HS-27A (cell line): ENCODE measurements at regions not wholly inside any gene's neighbourhood (a gene's known extent, or its start where the extent isn't known, plus 50 kb on each side); places are given as distances from the start of the nearest gene placed in this dataset.
"Not testable (repeated sequence)": the region's sequence is repeated elsewhere in the genome, so short reads cannot be mapped to it uniquely, and the experiment has no call there.

Experiments used
- DNase-seq: peaks from one replicate; pipeline ENCODE4 v3.0.0-alpha.2; 2012; ENCODE audit warnings: low read depth, missing footprints

DNA sequence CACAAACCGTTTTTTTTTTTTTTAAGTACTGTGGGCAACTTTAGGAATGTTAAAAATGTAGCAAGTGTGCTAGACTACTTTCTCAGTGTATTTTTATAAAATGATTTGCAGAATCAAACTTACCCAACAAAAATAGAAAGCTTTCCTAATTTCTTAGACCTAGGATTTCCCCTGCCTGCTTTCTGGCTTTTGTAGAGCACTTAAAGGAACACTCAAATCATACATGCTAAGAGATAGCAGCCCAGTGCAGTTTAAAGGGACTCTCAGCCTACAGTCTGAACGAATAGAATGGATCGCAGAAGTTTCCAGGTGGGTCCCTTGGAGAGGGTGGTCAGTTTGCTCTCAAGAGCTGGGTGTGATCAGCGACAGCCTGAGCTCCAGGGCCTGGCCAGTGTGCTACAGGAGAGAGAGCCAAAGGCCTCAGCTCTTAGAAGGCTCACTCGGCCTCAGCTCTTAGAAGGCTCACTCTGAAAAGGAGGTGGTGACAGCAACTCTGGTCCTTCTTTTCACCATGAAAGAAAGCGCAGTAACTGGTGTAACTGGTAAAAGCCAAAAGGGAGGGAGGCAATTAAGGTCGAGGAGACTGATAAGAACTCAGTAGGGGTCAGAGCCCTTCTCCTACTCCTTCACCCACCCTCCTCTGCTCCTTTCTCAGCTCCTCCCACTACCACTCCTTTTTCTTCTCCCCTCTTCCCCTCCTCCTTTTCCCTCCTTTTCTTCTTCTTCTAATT lies 142.4 kb downstream of the ZFP64 start:
- peak; percentile 15 for DNase-seq

DNA sequence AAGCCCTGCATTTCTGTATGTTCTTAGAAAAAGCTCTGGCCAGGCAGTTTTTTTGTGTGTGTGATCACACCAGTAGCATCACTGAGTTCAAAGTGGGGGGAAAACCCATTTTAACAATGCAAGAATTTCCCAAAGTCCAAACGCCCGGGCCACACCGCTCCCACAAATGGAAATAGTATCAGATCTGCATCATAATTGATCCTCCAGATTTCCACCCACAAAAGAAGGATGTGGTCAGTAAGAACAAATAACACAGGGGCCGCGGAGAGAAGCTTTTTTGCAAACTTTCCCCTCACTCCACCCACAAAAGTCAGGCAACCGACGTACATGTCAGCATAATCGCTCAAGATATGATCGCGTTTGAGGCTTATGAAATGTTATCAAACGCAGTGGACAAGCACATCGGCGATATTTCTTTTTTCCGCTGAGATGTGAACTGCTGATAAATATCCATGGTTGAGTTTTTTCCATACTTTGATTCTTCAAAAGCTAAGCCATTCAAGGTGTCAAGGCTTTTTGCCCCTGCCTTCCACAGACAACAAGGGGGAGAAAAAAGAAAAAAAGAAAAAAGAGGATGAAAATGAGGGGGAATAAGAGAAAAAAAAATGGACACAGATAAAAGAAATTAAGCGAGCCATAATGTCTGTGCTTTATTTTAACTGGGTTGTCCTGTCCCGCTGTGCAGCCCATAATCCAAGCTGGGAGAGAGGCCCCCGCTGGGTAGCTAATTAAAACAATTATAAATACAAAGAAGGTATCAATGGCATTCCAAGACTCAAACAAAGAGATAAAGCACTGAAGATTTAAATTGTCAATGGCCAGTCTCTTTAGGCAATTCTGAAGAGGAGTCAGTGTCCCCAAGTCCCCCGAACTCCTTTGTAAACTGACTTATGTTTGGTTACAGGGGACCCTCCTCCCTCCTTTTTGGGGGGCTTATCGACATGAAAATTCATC lies 143.5 kb downstream of the ZFP64 start:
- peak; percentile 20 for DNase-seq

DNA sequence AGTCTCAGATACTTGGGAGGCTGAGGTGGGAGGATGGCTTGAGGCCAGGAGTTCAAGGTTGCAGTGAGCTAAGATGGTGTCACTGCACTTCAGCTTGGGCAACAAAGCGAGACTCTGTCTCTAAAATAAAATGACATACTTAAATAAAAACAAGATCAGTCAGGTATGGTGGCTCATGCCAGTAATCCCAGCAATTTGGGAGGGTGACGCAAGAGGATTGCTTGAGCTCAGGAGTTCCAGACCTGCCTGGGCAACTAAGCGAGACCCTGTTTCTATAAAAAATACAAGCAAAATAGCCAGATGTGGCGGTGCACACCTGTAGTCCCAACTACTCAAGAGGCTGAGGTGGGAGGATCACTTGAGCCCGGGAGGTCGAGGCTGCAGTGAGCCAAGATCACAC lies 149.6 kb downstream of the ZFP64 start:
- no peak for DNase-seq

DNA sequence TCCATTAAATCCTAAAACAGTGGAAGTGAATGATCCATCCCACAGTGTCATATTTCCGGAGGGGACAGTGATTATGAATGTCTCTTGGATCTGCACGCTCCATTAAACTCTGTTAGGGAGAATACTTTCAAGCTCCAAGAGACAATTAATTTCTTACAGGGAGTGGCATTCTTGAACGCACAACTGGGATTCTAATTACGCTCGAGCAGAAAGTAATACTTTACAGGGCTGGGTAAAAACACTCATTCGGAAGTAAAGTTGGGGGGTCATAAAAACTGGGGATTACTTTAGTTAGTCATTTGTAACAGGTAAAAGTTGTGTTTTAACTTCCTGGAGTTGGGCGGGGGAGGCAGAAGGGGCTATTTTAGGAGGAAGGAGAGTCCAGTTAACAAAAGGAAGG lies 151.8 kb downstream of the ZFP64 start:
- no peak for DNase-seq

DNA sequence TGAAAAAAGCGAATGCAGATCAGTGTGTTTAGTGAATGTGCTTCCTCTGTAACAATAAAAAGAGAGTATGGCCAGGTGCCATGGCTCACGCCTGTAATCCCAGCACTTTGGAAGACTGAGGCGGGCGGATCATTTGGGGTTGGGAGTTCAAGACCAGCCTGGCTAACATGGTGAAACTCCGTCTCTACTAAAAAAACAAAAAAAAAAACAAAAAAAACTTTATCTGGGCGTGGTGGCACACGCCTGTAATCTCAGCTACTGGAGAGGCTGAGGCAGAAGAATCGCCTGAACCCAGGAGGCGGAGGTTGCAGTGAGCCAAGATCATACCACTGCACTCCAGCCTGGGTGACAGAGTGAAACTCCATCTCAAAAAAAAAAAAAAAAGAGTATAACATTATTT lies 152.9 kb downstream of the ZFP64 start:
- DNase-seq: not testable (repeated sequence)

DNA sequence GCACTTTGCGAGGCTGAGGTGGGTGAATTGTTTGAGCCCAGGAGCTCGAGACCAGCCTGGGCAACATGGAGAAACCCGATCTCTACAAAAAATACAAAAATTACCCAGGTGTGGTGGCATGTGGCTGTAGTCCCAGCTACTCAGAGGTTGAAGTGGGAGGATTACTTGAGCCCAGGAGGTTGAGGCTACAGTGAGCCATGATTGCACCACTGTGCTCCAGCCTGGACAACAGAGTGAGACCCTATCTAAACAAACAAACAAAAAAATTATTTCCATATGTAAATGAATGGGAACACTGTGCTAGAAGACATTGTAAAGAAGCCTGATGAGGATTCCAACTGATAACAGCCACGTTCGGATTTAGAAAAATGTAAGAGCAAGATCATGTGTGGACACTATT lies 154.2 kb downstream of the ZFP64 start:
- no peak for DNase-seq

DNA sequence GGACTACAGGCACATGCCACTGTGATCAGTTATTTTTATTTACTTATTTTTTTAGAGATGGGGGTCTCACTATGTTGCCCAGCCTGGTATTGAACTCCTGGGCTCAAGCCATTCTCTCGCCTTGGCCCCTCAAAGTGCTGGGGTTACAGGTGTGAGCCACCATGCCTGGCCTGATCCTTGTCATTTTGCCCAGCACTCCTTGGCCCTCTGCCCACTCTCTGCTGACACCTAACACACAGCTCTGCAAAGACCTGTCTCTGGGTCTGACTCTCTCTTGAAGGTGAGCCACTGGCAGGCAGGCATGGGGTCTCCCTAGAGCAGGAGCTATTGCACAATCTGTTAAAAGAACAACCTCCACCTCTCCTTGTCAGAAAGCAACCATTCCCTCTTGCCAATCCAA lies 155.6 kb downstream of the ZFP64 start:
- DNase-seq: no peak

DNA sequence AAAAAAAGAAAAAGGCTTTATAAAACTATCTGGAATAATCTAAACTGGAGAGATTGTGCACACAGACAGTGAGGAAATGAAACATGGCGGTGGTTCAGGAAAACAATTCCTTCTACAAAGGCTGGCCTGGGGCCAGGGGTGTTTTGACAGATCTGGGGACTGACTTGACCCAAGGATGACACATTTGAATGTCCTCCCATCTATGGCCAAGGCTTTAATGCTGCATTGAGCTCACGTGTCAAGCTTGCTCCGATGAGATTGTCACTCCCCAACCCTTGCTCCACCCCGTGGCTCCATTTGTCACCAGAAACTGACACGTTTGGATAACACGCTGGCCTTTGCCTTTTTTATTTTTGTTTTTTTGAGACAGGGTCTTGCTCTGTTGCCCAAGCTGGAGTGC lies 156.1 kb downstream of the ZFP64 start:
- no peak for DNase-seq

DNA sequence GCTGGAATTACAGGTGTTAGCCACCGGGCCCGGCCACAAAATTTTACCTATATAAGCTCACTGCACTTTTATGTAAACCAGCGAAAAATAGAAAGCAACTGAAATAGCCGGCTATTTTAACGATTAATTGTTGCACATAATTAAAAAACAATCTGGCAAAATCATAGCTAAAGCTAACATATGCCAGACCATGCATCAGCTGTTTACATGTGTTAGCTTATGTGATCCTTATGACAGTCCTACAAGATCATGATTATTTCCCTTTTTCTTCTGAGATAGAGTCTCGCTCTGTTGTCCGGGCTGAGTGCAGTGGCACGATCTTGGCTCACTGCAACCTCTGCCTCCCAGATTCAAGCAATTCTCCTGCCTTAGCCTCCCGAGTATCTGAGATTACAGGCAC lies 157.0 kb downstream of the ZFP64 start:
- no peak for DNase-seq

DNA sequence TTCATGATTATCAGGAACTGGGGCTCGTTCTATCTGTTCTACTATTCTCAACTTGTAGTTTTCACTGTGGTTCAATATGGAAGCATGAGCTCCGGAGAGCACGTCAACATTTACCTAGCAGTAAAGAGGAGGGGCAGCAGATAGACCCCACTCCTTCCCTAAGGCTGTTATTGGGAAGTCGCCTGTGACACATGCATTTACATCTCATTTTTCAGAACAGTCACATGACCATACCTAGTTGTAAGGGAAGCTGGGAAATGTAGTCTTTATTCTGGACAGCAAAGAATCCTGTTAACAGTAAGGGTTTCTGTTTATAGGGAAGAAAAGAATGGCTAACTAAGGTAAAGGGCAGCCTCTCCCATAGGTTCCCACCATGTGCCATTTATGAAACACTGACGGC lies 158.3 kb downstream of the ZFP64 start:
- DNase-seq: no peak

DNA sequence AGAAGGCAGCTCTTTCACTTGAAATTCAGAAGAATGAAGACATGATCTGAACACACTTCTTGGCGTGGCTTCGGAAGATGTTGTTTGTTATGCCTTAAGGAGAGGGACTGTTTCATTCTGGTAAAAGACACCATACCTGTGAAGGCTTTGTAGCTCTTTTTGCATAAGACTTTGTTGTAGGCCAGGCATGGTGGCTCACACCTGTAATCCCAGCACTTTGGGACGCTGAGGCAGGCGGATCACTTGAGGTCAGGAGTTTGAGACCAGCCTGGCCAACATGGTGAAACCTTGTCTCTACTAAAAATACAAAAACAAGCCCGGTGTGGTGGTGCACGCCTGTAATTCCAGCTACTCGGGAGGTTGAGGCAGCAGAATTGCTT lies 159.3 kb downstream of the ZFP64 start:
- not testable (repeated sequence) for DNase-seq

DNA sequence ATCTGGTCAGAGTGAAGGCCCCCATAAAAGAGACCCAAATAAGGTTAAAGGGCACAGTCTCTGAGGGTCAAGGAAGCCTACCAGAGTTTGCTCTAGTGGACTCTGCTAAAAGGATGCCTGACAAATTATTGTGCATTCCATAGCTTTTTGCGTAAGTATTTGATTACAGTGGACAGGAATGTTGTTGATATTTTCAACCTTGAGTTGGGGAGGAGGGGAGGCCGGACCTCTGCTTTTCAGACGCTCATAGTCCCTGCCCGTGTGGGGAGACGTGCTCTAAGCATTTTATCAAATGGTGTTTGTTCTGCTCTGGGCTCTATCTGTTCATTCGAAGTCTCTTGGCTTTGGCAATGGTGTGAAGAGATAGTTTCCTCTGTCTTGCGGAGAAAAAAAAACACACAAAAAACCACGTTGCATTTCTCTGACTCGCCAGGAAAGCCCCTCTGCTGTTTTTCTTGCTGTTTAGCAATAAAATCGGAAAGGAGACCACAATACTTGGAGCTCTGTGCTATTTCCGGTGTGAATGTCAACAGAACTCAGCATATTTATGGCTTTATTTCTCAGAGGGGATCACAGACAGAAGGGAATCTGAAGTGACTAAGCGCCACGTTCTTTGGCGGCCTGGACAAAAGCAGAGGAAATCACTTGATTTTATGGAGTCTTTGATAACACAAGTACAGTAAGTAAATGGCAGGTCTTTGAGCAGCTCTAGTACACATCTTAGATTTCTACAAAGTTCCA lies 159.8 kb downstream of the ZFP64 start:
- peak; percentile 51 for DNase-seq

DNA sequence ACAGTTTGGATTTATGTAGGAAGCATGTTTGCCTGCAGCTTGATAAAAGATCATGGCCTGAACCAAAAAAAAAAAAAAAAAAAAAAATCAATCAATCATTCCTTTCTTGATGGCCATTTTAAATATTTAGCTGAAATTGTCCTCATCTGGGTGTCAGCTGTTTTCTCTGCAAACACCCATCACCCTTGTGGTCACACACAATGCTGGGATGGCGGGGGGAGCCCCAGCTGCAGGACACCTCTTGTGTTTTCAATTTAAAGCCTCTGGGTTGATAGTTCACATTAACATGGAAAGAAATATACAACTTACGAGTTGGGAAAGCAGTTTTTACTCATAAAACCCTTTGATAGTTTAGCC lies 160.4 kb downstream of the ZFP64 start:
- no peak for DNase-seq

DNA sequence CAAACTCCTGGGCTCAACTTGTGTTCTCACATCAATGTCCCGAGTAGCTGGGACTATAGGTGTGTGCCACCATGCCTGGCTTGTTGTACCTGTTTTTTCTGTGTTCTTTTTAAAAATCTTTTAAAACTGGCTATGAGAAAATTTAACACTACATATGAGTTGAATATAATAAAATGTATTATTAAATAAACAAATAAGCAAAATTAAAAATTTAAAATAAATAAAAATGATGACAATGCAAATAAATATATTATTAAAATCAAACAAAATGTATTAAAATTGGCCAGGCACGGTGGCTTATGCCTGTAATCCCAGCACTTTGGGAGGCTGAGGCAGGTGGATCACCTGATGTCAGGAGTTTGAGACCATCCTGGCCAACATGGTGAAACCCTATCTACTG lies 162.4 kb downstream of the ZFP64 start:
- not testable (repeated sequence) for DNase-seq

DNA sequence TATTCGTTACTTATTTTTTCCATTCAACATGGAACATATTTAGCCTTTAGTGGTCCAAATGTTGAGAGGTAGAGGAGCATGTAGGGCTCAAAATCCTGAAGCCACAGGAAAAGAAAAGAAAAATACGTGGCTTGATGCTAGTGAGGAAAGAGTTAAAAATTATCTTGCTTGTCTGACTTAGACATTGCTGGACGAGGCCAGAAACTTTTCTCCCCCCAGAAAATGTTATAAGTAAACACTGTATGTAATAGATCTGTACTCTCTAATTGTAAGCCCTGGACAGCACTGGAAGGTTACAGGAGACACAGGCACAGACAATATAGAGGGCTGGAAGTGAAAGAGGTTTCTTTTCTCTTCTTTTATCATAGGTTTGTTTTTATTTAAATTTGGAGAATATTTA lies 165.6 kb downstream of the ZFP64 start:
- DNase-seq: no peak

DNA sequence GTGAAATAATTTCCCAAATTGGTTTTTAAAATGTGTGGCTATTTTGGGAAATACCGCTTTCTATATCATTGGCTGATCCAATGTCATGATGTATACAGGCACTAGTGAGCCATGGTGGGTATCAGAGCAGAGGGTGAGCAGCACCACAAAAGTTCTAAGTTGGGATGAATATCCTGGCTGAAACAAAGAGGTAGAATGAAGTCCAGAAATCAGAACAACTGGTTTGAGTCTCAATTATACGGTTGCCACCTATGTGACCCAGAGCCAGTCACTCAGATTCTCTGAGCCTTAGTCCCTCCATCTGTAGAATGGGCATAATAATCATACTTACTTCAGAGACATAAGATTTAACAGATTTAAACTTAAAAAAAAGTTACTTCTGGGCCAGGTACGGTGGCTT lies 172.3 kb downstream of the ZFP64 start:
- no peak for DNase-seq

DNA sequence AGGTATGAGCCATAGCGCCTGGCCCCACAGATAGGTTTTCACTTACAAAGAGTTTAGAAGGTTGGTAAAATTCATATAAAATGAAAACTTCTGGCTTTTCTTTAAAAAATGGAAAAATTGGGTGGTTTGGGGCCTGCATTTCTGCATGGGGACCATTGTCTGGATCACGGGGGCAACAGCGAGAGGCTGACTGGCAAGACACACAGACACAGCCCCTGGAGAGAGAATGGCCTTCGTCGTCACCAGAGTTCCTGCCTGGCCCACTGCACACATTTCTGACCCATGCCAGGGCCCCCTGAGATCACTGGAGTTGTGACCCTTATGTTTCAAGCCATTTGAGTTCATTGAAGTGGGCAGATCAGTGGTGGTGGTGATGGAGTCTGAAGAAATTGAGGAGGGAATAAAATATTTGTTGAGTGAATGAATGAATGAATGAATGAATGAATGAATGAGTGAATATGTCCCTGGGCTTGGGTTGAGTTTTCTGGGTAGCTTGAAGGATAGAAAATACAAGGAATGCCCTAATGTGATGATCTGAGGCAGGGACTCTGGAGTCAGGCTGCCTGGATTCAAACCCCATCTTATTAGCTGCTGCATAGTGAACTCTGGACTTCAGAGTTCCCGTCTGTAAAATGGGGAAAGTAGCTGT lies 173.8 kb downstream of the ZFP64 start:
- DNase-seq: no peak

DNA sequence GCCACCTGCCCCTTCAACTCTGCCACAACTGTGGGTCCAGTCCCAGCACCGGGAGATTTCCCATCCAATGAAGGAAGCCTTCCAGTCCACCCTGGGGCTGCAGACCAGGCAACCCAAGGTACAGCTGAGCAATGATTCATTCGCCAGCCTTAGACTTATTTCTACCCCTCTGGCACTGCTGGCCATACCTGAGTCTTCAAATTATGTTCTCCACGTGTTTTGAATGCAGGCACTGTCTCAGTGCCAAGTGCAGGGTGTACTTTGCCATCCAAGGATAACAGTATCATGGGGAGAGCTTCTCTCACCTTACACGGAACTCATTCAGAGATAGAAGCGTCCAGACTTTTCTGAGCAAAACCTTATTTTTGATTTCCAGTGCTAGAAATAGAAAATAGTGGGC lies 175.6 kb downstream of the ZFP64 start:
- no peak for DNase-seq

DNA sequence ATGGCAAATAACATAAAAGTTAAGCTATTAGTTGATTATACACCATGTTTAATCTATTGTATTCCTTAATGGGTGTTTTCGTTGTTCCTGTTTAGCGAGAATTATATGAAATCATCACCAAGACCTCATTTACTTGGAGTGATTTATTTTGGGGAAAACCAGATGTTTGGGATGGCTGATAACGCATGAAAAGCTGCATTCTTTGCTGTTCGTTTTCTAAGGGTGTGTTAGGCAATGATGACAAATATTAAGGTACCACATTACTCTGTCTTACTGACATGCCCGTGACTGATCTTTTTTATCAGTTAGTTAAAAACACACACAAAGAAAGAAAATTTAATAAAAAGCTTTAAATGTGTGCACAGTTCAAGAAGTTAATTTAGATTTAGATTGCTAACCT lies 176.4 kb downstream of the ZFP64 start:
- no peak for DNase-seq

DNA sequence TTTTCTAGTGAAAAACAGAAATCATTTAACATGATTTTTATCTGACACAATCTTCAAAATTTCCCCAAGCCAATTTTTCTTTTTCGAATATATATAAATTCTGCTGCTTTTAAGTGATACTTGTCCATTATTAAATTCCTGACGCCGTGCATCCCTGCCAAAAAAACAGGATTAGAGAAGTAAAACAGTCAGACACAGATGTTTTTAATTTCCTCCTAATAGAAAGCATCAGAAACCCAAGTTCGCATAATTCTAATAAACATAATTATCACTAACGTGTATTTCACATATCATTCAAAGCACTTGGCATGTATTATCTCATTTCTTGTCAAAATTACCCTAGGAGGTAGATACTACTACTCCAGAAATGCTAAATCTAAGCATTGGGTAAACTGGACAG lies 179.5 kb downstream of the ZFP64 start:
- DNase-seq: no peak

DNA sequence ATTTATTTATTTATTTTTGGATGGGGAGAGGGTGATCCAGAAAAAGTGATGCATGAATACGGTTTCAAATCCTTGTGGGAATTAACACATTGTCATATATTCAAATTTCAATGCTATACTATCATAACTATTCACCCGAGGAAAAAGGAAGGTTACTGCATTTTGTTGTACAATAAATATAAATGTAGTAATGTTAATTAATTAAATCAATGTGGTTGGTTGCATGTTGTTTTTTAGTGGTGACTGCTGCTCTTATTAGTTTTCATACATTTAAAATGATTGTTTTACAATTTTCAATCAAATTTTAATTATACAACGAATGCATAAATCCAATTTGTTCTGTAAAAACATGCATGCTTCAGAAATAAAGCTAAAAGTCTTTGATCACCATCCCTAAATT lies 180.5 kb downstream of the ZFP64 start:
- no peak for DNase-seq

DNA sequence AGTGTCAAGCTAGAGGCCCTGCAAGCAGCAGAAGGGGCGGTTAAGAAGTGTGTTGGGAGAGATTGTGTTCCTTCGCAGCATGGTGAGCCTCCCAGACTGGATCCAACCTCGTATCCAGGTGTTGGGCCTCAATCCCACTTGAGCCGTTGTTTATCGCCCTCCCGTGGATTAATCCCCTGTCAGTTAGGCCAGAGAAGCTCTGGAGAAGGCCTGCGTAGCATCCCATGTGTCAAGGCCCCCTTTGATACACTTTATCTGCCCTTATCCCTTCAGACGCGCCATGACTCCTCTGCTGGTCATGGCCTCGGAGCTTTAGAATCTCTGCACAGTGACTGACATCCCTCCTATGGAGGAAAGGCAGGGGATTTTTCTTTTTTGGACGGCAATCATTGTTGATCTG lies 181.0 kb downstream of the ZFP64 start:
- no peak for DNase-seq
